ENCODE measurements at regions not wholly inside any gene's neighbourhood (a gene's known extent, or its start where the extent isn't known, plus 50 kb on each side); places are given as distances from the start of the nearest gene placed in this dataset.

DNA sequence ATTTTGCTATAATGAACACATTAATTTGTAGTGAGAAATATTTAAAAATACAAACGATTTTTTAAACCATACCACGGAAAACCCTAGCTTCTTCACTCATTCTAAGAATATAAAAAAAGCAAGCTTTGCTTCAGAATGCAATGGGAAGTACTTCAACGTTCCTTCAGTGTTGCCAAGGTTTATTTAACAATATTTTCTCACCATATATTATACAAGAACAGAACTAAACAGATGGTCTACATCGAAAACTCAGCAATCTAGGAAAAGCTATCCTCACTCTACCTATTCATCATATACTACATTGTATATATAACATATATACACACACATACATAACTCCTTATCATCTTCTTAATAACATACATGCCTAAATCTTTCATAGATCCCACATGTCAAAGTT lies 1047.4 kb downstream of the IGSF11 start:
- TF ChIP-seq, protein P1, sequence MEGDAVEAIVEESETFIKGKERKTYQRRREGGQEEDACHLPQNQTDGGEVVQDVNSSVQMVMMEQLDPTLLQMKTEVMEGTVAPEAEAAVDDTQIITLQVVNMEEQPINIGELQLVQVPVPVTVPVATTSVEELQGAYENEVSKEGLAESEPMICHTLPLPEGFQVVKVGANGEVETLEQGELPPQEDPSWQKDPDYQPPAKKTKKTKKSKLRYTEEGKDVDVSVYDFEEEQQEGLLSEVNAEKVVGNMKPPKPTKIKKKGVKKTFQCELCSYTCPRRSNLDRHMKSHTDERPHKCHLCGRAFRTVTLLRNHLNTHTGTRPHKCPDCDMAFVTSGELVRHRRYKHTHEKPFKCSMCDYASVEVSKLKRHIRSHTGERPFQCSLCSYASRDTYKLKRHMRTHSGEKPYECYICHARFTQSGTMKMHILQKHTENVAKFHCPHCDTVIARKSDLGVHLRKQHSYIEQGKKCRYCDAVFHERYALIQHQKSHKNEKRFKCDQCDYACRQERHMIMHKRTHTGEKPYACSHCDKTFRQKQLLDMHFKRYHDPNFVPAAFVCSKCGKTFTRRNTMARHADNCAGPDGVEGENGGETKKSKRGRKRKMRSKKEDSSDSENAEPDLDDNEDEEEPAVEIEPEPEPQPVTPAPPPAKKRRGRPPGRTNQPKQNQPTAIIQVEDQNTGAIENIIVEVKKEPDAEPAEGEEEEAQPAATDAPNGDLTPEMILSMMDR (IDR thresholded peaks at IDR 0.05; ENCODE audit: low read depth, low read length) = no peak
- no peak for TF ChIP-seq EZH2phosphoT487 (IDR thresholded peaks at IDR 0.05; ENCODE audit: low read depth)

Data from OCI-LY3 (cell line).